ENCODE measurements at regions not wholly inside any gene's neighbourhood (a gene's known extent, or its start where the extent isn't known, plus 50 kb on each side); places are given as distances from the start of the nearest gene placed in this dataset.

GRCh38 chr20:10832141-10832540 lies 158.3 kb upstream of the JAG1 start:
- H3K14ac ChIP-seq (ENCODE audit: insufficient read length), result no peak overlapping the region
- no peak overlapping the region for H3K9ac ChIP-seq (replicated peaks in 1 of 4; ENCODE audit: extremely low read depth in 1 of 4, low read depth in 3 of 4, low read length in 3 of 4)
- H2BK20ac ChIP-seq (ENCODE audit: low read length), result no peak overlapping the region
- H3K4me3 ChIP-seq (ENCODE audit: extremely low read depth in 1 of 4, insufficient read depth in 2 of 4, low read depth in 3 of 4, low read length in 4 of 4), result no peak overlapping the region
- H4K91ac ChIP-seq (replicated peaks; ENCODE audit: insufficient read length, low read length), result no peak overlapping the region
- H3K9me3 ChIP-seq (ENCODE audit: insufficient read depth in 2 of 2, low read depth in 1 of 2, low read length in 1 of 2), result no peaks in the 10 kb centered on the region
- H3K4ac ChIP-seq (replicated peaks; ENCODE audit: insufficient read length, low read depth, low read length), result no peak overlapping the region
- no peak overlapping the region for H3K4me2 ChIP-seq (ENCODE audit: insufficient read depth in 1 of 2, low read depth in 2 of 2, low read length in 2 of 2)
- no peak overlapping the region for H4K5ac ChIP-seq (ENCODE audit: insufficient read length, low read depth, low read length)
- no peak overlapping the region for H3K18ac ChIP-seq (ENCODE audit: extremely low read depth, low read length)
- H3K79me1 ChIP-seq (ENCODE audit: low read depth, low read length), result no peaks in the 10 kb centered on the region
- H2BK5ac ChIP-seq (ENCODE audit: low read depth, low read length), result no peak overlapping the region
- no peak for TF ChIP-seq KDM5A (IDR thresholded peaks at IDR 0.05; ENCODE audit: low read length)
- no peak for TF ChIP-seq RXRA (IDR thresholded peaks at IDR 0.05; ENCODE audit: insufficient read depth, low read depth, low read length)
- no peak for TF ChIP-seq SAP30 (IDR thresholded peaks at IDR 0.05; ENCODE audit: insufficient read depth, insufficient replicate concordance, low read length)
- FAIRE-seq, result no peak
- H2AK5ac ChIP-seq (ENCODE audit: low read depth, low read length), result no peak overlapping the region
- H3K27ac ChIP-seq (ENCODE audit: low read depth, low read length), result no peak overlapping the region
- H3K4me1 ChIP-seq (replicated peaks in 1 of 4; ENCODE audit: control insufficient read depth in 3 of 4, insufficient read depth in 4 of 4, low read length in 3 of 4), result no peaks in the 10 kb centered on the region
- no peaks in the 10 kb centered on the region for H4K20me1 ChIP-seq (replicated peaks in 1 of 2; ENCODE audit: control insufficient read depth in 1 of 2, insufficient read depth in 2 of 2, low read length in 2 of 2)
- no peaks in the 10 kb centered on the region for H3K36me3 ChIP-seq (ENCODE audit: control insufficient read depth in 2 of 4, insufficient read depth in 4 of 4, low read length in 3 of 4)
- no peak overlapping the region for H2BK12ac ChIP-seq (ENCODE audit: low read depth, low read length)
- H3K79me2 ChIP-seq (ENCODE audit: control insufficient read depth in 1 of 2, insufficient read depth in 2 of 2, low read length in 2 of 2), result no peaks in the 10 kb centered on the region
- no peaks in the 10 kb centered on the region for H3K27me3 ChIP-seq (replicated peaks in 1 of 4; ENCODE audit: control insufficient read depth in 3 of 4, extremely low read depth in 1 of 4, insufficient read depth in 3 of 4, low read length in 3 of 4)
- no peak for DNase-seq (ENCODE audit: low read depth in 1 of 2, low spot score in 2 of 2)
- ChIA-PET CTCF (ENCODE audit: partially characterized antibody) (interaction anchor here (1.4 kb wide), 1 partner anchor 135 kb away, joined by 4 read pairs; no protein-coding TSS in a partner anchor), POLR2A (ENCODE audit: partially characterized antibody) (interaction anchor here (0.6 kb wide), 1 partner anchor 509 kb away, joined by 3 read pairs; no protein-coding TSS in a partner anchor)
- no peaks in the 10 kb centered on the region for H3K23me2 ChIP-seq (ENCODE audit: low read depth, low read length)
- H3K56ac ChIP-seq (replicated peaks; ENCODE audit: insufficient read length, low read depth, low read length), result no peak overlapping the region
- H2AFZ ChIP-seq (ENCODE audit: low read length), result no peak overlapping the region
- H4K8ac ChIP-seq (ENCODE audit: extremely low read depth, insufficient read depth, low read length), result no peak overlapping the region
- H2BK120ac ChIP-seq (replicated peaks; ENCODE audit: low read depth, low read length), result no peak overlapping the region
- H2BK15ac ChIP-seq (ENCODE audit: low read length), result no peak overlapping the region
- H3K23ac ChIP-seq (ENCODE audit: insufficient read length), result no peak overlapping the region

Data from H1 (cell line).